IPS DF 4.7 (cell line): ENCODE measurements at regions not wholly inside any gene's neighbourhood (a gene's known extent, or its start where the extent isn't known, plus 50 kb on each side); places are given as distances from the start of the nearest gene placed in this dataset.
"Not testable (repeated sequence)": the region's sequence is repeated elsewhere in the genome, so short reads cannot be mapped to it uniquely, and the experiment has no call there.

Source experiments
- DNase-seq: peaks from one replicate; pipeline ENCODE4 v3.0.0-alpha.2; 2013; ENCODE audit warnings: low spot score; ENCODE audit errors: extremely low read depth

DNA sequence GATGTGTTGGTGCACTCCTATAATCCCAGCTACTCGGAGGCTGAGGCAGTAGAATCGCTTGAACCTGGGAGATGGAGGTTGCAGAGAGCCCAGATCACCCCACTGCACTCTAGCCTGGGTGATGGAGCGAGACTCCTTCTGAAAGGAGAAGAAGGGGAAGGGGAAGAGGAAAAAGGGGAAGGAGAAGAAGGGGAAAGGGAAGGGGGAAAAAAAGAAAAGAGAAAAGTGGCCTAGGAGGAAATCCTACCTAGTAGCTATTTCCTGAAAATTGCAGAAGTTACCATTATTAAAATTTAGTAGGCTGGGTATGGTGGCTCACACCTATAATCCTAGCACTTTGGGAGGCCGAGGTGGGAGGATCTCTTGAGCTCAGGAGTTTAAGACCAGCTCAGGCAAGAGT lies 67.4 kb downstream of the ARRDC3 start:
- DNase-seq: no peak

DNA sequence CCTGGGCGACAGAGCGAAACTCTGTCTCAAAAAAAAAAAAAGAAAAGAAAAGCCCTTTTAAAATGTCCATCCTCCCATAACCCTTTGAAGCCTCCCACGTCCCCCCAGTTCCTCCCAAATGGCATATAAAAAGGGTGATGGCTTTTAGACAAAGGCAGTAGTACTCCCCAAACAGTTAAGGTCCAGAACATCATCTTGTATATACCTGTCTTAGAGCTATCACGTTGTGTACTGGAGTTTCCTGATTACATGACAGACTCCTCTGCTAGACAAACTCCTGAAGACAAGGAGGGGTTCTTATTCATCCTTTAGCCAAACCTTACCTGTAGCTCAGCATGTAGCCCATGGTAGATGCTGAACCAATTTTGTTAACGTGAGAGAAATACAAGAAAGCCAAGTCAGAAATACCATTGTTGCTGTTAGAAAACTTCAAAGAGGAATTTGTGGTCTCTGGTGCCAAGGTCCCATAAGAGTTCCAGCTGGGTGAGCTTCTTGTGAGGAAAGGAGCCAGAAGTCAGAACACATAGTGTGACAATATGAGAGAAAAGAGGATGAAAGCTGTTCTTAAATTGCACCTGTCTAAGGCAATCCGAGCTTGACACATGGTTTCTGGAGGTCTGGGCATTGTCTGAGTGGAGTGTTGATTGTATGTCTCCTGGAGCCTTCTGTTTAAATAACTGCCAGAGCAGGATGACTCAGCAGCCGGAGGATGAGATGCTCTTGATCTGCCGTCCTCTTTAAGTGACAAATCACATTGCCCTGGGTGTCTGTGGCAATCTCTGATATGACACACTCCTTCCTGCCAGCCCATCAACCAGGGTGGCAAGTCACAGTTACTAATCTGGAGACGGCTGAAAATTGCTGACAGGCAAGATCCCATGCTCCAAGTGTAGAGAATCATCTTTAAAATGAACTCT lies 69.1 kb downstream of the ARRDC3 start:
- no peak for DNase-seq

DNA sequence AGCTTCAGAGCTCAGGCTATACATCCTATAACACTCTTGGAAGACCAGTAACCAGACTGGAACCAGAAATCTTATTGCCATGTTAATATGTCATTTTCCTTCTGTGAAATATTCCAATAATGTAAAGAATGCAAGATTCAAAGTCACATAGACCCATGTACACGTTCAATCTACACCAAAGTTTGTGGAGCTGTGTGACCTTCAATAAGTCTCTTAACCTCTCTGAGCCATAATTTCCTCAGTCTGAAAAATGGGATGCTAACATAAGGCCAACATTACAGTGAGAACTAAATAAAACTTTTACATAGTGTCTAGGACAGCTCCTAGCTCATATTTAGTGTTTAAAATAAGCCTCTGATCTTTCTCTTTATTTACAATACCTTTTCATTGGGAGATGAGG lies 70.4 kb downstream of the ARRDC3 start:
- no peak for DNase-seq

DNA sequence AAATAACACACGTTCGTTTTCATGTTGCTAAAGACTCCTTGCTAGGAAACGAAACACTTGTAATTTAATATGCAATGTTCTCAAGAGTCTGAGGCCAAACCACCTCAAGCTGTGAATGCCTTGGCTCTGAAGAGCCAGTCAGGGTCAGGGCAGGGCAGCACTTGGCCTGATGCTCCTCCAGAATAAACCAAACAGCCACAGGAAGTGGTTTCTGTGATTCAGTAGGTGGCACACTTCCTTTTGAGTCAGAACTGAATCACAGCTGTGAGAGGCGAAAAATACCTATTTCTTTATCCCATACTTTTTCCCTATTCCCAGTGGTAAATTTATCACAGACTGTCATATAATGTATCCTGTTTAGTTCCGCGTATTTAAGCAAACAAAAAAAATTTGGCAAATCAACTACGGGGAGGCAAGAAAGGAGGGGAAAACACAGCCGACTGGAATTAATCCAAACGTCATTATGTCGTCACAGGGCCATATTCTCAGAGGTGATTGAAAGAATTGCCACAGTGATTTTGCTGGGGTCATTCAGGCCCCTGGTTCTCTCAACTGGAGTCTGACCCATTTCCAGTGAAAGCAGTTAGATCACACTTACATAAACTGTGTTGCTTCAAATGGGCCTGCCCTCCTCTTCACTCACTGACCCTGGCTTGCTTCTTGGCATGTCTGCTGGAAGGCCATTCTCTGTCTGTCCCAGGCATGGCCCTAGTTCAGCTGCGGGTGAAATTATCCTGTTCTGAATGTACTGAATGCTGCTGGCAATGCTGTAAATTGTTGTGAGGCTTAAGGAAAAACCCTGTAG lies 71.2 kb downstream of the ARRDC3 start:
- DNase-seq: no peak

DNA sequence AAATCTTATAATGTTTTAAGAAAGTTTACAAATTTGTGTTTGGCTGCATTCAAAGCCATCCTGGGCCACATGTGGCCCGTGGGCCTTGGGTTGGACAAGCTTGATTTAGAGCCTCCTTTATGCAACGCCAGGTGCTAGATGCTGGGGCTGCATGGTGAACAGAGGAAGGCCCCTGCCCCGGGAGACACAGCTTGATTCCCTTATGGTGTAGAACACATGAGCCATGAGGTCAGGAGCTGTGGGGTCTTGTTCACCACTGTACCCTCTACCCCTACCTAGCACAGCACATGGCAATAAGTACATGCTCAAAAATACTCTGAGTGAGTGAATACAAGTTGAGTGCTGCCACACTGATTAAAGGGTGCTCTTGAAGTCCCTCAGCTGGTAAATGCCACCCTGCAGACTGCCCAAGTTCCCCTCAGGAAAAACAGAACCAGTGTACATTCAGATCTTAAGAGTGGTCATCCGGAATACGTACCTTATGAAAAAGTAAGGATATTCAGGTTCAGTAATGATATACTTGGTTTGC lies 71.9 kb downstream of the ARRDC3 start:
- no peak for DNase-seq

DNA sequence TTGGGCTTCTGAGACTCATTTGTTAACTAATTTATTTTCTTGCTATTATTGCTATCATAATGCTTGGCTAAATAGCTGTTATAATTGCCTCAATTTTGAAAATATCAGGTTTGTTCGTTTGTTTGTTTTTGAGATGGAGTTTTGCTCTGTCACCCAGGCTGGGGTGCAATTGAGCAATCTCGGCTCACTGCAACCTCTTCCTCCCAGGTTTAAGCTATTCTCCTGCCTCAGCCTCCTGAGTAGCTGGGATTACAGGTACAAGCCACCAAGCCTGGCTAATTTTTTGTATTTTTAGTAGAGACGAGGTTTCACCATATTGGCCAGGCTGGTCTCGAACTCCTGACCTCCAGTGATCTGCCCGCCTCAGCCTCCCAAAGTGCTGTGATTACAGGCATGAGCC lies 75.0 kb downstream of the ARRDC3 start:
- not testable (repeated sequence) for DNase-seq

DNA sequence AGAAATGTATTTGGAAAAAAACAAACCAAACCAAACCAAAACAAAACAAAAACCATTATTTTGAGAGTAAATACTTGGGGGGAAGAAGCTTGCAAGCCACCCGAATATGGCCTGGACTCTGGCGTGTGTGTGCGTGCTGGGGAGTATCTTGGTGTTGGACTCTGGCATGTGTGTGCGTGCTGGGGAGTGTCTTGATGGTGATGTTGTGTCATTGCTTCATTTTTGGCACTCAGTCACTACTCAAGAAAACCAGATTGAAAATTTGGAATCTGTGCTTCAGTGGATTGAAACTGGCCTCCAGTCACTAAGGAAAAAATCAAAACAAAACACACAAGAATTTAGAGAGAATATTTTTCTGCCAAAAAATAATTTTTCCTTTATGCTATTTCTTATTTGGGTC lies 76.1 kb downstream of the ARRDC3 start:
- no peak for DNase-seq

DNA sequence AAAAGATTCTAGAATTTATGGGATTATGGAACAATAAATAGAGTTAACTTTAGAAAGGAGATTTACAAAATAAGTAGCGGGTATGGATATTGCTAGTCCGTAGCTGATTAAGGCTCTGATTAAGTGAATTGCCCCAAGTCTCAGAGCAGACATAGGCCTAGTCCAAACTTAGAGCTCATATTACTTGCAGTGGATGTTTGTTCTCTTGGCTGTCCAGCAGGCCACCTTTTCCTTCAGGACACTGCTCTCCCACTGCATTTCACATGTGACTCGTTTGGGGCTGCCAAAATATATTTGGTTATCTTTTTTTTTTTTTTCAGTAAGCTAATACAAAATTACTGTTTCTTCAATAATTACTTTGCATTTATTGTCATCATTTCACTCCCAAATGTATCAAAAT lies 76.6 kb downstream of the ARRDC3 start:
- DNase-seq: no peak

DNA sequence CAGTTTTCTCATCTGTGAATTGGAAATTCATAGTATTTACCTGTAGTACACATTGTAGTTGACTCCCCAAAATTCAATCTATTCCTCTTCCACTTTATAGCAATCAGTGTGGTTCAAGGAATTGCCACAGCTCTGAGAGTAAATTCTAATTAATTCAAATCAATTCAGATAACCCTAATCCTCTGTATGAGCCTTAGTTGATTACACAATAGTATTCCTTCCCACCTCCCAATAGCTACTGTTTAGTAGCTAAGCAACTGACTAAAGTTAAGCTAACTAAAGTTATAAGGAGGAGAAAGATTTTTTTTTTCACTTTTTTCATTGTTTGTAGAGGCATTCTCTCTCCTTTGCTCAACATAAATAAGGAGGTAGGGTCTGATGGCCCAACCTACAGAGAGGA lies 77.5 kb downstream of the ARRDC3 start:
- DNase-seq: no peak

DNA sequence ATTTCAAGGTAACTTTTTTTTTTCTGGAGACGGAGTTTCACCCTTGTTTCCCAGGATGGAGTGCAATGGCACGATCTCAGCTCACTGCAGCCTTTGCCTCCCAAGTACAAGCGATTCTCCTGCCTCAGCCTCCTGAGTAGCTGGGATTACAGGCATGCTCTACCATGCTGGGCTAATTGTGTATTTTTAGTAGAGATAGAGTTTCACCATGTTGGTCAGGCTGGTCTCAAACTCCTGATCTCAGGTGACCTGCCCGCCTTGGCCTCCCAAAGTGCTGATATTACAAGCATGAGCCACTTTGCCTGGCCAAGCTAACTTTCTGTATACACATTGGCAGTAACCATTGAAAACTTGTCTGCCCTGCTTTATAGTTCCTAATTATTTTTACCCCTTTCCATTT lies 79.1 kb downstream of the ARRDC3 start:
- DNase-seq: not testable (repeated sequence)

DNA sequence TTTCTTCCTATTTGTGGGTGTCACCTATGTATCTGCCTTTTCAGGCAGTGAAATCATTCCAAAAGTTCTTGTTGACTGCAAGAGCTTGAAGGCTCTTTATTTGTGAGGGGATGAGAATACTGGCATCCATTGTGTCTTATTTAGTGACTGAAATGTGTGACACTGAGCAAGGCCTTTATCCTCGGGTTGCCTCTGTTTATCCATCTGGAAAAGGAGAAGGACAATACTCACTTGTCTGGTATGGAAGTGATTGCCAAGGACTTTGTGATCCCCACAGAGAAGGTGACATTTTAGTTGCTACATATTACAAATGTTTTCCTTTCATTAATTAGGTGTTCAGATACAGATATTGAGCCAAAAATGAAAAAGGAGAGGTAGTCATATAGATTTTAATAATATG lies 80.2 kb downstream of the ARRDC3 start:
- no peak for DNase-seq

DNA sequence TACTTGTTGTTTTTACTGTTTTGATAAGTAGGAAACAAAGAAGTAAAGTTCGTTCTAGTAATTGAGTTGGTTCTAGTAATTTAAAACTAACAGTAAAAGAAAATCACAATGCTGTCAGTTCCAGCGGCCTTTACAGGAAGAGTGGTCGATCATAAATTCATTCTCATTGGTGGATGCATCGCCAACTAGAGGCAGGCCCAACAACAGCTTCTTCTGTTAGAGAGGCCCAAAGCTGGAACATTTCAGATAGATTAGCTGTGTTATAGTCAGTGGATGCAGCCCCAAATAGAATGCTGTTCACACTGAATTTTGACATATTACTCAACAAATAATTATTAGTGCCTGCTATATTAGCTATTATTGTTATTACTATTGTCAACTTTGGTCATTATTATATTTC lies 80.8 kb downstream of the ARRDC3 start:
- DNase-seq: no peak

DNA sequence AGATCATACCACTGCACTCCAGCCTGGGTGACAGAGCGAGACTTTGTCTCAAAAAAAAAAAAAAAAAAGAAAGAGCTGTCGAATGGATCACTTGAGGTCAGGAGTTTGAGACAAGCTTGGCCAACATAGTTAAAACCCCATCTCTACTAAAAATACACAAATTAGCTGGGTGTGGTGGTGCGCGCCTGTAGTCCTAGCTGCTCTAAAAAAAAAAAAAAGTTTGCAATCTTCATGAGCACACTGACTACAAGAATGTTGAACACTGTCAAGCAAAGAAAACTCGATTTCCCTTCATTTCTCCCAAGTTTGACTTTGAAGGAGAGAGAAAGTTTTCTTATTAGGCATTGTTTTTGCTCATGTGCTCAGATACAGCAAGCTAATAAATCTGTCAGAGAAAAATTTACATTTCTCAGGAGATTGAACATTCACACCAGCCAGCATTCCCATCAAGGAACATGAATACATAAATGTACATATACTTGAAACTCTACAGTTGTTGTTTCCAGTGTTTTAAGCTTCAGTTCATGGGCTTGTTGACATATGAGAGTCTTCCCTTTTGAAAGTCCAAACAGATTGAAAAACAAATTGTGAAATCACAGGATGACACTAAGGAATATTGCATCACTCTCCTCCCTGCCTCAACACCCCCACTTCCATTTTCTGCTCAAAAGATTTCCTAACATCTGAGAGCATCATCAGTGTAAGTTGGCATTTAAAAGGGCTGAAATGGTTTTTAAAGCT lies 81.8 kb downstream of the ARRDC3 start:
- DNase-seq: no peak

DNA sequence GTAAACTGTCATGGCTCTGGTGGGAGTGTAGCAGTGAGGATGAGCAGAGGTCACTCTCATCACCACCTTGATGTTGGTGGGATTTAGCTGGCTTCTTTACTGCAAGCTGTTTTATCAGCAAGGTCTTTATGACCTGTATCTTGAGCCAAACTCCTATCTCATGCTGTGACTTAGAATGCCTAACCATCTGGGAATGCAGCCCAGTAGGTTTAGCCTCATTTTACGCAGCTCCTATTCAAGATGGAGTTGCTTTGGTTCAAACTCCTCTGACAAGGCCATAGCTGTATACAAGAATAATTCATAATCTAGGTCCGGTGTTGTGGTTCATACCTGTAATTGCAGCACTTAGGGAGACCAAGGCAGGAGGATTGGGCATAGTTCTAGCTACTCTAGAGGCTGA lies 85.1 kb downstream of the ARRDC3 start:
- DNase-seq: no peak

DNA sequence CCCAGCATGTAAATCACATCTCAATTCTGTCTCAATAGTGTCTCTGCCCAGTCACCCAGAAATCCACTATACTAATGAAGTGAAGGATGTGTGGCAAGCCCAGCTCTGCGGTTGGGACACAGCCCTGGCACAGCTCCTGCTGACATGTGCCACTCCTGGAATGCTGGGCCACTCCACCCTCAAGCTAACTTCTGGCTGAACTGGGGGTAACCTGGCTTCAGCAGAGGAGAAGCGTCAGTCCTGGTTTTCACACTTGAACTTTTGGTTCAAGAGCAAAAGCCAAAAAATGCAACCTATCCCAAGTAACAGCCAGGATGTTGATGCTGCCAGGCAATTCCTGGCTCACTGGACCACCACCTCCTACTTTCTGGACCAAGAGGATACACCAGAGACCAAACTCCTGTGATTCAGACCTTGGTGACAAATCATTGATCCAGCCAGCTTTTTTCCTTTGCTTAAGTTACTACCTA lies 86.4 kb downstream of the ARRDC3 start:
- DNase-seq: no peak

DNA sequence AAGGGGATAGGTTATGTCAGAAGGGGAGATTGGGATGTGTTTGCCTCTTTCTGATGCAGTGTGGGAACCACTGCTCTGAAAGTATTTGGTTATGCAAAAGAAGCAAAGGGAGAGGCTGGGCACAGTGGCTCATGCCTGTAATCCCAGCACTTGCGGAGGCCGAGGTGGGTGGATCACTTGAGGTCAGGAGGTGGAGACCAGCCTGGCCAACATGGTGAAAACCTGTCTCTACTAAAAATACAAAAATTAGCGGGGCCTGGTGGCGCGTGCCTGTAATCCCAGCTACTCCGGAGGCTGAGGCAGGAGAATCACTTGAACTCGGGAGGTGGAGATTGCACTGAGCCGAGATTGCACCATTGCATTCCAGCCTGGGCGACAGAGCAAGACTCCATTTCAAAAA lies 87.0 kb downstream of the ARRDC3 start:
- DNase-seq: not testable (repeated sequence)

DNA sequence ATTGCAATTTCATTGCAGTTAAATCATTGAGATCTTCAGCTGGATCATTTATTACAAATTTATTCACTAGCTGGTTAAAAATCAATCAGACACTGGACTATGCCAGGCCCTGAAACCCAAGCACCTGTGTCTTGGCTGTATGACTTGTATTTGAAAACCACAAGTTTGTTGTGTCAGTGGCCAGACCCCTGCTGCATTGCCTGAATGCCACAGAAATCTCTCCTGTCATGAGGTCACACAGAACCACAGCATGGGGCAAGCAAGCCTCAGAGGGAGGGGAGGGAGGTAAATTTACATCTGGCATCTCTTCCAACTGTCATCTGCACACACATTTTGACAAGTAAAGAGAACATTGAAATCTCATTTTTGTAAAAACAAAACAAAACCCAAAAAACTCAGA lies 90.0 kb downstream of the ARRDC3 start:
- no peak for DNase-seq

DNA sequence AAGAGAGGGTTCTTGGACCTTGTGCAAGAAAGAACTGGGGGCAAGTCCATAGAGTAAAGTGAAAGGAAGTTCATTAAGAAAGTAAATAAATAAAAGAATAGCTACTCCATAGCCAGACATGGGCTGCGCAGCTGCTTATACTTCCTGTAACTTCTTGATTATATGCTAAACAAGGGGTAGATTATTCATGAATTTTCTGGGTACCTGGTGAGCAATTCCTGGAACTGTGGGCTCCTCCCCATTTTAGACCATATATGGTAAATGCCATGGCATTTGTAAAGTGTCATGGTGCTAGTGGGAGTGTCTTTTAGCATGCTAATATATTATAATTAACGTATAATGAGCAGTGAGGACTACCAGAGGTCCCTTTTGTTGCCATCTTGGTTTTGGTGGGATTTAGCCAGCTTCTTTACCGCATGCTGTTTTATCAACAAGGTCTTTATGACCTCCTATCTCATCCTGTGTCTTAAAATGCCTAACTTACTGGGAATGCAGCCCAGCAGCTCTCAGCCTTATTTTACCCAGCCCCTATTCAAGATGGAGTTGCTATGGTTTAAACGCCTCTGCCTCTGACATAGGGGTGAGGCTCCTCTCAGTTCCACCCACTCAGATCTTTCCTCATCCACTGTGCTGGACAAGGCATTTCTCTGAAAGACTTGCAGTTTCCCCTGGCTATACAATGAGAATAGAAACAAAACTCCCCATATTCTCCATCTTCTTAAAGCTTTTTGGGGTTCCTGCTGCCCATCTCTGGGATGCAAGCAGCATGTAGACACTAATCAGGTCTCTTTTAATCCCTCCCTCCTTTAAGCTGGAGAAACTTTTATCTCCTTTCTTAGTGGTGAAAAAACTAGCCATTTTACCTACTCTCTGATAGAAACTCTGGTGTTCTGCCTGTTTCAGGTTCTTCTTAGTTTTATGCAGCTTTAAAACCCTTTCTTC lies 91.2 kb downstream of the ARRDC3 start:
- no peak for DNase-seq

DNA sequence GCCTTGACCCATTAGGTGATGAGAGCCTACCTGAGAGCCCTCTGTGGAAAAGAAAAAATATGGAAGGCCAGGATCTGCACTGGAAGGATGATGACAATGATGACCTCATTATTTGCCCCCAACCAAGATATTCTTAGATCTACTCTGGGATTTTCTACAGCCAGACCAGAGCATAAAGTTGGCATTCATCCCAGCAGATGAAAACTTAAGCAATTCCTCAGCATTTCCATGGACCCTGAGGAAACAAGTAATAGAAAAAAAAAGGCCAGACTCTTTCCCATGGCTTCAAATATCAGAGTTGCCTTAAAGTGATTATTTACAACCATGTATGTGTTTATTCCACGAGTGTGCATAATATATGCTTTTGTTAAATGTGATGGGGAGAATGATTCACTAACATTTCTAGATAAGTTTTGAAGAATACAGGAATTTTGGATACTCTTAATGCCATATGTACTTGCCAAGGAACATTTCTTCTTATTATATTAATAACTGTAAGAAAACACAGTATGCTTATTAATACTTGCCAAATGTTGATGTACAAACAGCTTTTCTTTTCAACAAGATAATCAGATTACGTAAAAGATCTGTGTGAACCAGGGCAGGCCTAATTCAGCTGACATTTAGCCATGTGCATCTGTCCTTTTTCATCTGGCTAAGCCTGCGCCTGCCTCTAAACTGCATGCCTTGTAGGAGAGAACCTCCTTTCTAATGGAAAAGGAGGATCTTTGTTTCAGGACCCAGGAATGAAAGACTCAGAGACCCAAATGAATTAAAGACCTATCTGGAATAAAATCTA lies 94.8 kb downstream of the ARRDC3 start:
- no peak for DNase-seq

DNA sequence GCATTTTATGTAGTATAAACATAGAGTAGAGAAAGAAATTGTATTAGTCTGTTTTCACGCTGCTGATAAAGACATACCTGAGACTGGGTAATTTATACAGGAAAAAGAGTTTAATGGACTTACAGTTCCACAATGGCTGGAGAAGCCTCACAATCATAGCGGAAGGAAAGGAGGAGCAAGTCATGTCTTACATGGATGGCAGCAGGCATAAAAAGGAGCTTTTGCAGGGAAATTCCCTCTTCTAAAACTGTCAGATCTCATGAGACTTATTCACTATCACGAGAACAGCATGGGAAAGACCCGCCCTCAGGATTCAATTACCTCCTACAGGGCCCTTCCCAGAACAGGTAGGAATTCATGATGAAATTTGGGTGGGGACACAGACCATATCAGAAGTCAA lies 98.1 kb downstream of the ARRDC3 start:
- not testable (repeated sequence) for DNase-seq
